OCI-LY1 (cell line): ENCODE measurements at regions not wholly inside any gene's neighbourhood (a gene's known extent, or its start where the extent isn't known, plus 50 kb on each side); places are given as distances from the start of the nearest gene placed in this dataset.
"Not testable (repeated sequence)": the region's sequence is repeated elsewhere in the genome, so short reads cannot be mapped to it uniquely, and the experiment has no call there.

Experiments
- H2AFZ ChIP-seq: fragments of 200-600 bp; sonication (generic), shearing (Covaris generic); 2 replicates; pipeline ENCODE4 v1.6.0; 2014; ENCODE audit warnings: antibody characterized with exemption, mild to moderate bottlenecking, low read length
- H3F3A ChIP-seq: fragments of 200-600 bp; sonication (generic), shearing (Covaris generic); 2 replicates; pipeline ENCODE4 v1.6.0; 2014; ENCODE audit warnings: mild to moderate bottlenecking, antibody characterized with exemption, low read length, moderate library complexity; ENCODE audit not compliant: insufficient read depth
- H3K27ac ChIP-seq: fragments of 200-600 bp; sonication (generic); 2 replicates; pipeline ENCODE4 v1.5.1; 2014; ENCODE audit warnings: low read length, mixed run types, mild to moderate bottlenecking, low read depth; ENCODE audit not compliant: poor library complexity, severe bottlenecking
- H3K27me3 ChIP-seq: fragments of 200-600 bp; sonication (generic); 2 replicates; pipeline ENCODE4 v1.6.0; 2014; ENCODE audit warnings: antibody characterized with exemption, mild to moderate bottlenecking, low read length, moderate library complexity; ENCODE audit not compliant: insufficient read depth
- H3K36me3 ChIP-seq: fragments of 200-600 bp; sonication (generic); 2 replicates; pipeline ENCODE4 v1.6.1; 2014; ENCODE audit warnings: mild to moderate bottlenecking, antibody characterized with exemption, low read length, moderate library complexity, mixed read lengths; ENCODE audit not compliant: insufficient read depth
- H3K4me1 ChIP-seq: fragments of 200-600 bp; sonication (generic); 2 replicates; pipeline ENCODE4 v1.5.1; 2014; ENCODE audit warnings: mild to moderate bottlenecking, low read length, moderate library complexity; ENCODE audit not compliant: insufficient read depth, severe bottlenecking
- H3K4me2 ChIP-seq: fragments of 200-600 bp; sonication (generic), shearing (Covaris generic); 2 replicates; pipeline ENCODE4 v1.6.1; 2014; ENCODE audit warnings: low read length
- H3K4me3 ChIP-seq: fragments of 200-600 bp; sonication (generic); 2 replicates; pipeline ENCODE4 v1.5.1; 2014; ENCODE audit warnings: low read length, low read depth, mild to moderate bottlenecking, mixed read lengths; ENCODE audit not compliant: poor library complexity, severe bottlenecking
- H3K79me2 ChIP-seq: fragments of 200-600 bp; shearing (Covaris generic); 2 replicates; pipeline ENCODE4 v1.6.1; 2016; ENCODE audit warnings: mixed run types, low read length, mixed read lengths; ENCODE audit not compliant: insufficient read depth
- H3K9ac ChIP-seq: fragments of 200-600 bp; sonication (generic), shearing (Covaris generic); 2 replicates; pipeline ENCODE4 v1.6.1; 2014; ENCODE audit warnings: mild to moderate bottlenecking, low read length, mixed read lengths
- H3K9me2 ChIP-seq: fragments of 200-600 bp; sonication (generic), shearing (Covaris generic); 2 replicates; pipeline ENCODE4 v1.6.1; 2014; ENCODE audit warnings: low read depth, mild to moderate bottlenecking, low read length, mixed read lengths
- H3K9me3 ChIP-seq: fragments of 200-600 bp; shearing (Covaris generic); 2 replicates; pipeline ENCODE4 v1.6.1; 2014; ENCODE audit warnings: low read length, mixed read lengths
- H4K20me1 ChIP-seq: fragments of 200-600 bp; sonication (generic), shearing (Covaris generic); 2 replicates; pipeline ENCODE4 v1.6.0; 2016; ENCODE audit warnings: mild to moderate bottlenecking, low read length; ENCODE audit not compliant: insufficient read depth
- CTCF ChIP-seq: fragments of 200-600 bp; sonication (generic), shearing (Covaris generic); IDR thresholded peaks from 2 replicates; pipeline ENCODE4 v1.5.1; 2017; ENCODE audit warnings: mild to moderate bottlenecking, antibody characterized with exemption, low read length, moderate library complexity, mixed read lengths
- EZH2 ChIP-seq: fragments of 200-600 bp; sonication (generic), shearing (Covaris generic); IDR thresholded peaks from 2 replicates; pipeline ENCODE4 v1.8.0; 2017; ENCODE audit warnings: borderline replicate concordance, mixed run types, mild to moderate bottlenecking, antibody characterized with exemption, low read length, moderate library complexity, mixed read lengths

GRCh38 chr15:31609906-31610305 is 283.3 kb downstream of the KLF13 start:
- Histone ChIP-seq H3F3A (no peaks in the 10 kb centered on the region), H3K27ac (no peak overlapping the region), H3K27me3 (no peaks in the 10 kb centered on the region), H3K9me3 (no peaks in the 10 kb centered on the region), H3K4me1 (no peaks in the 10 kb centered on the region), H2AFZ (no peak overlapping the region), H3K36me3 (no peaks in the 10 kb centered on the region), H3K4me2 (no peak overlapping the region), H3K9me2 (no peaks in the 10 kb centered on the region), H3K79me2 (no peaks in the 10 kb centered on the region), H4K20me1 (no peaks in the 10 kb centered on the region), H3K9ac (no peak overlapping the region), H3K4me3 (no peak overlapping the region)
- TF ChIP-seq EZH2, result no peak

- Histone ChIP-seq H4K20me1 (no peaks in the 10 kb centered on the region), H3K4me3 (no peak overlapping the region), H3K36me3 (no peaks in the 10 kb centered on the region), H3K9ac (no peak overlapping the region), H3K9me3 (no peaks in the 10 kb centered on the region), H3K27ac (no peak overlapping the region), H3K4me2 (no peak overlapping the region), H2AFZ (no peak overlapping the region), H3K27me3 (no peaks in the 10 kb centered on the region), H3F3A (no peaks in the 10 kb centered on the region), H3K9me2 (no peaks in the 10 kb centered on the region), H3K79me2 (no peaks in the 10 kb centered on the region), H3K4me1 (no peaks in the 10 kb centered on the region)
- no peak for TF ChIP-seq CTCF
- TF ChIP-seq EZH2, result no peak
These were observed 289.2 kb downstream of the KLF13 start for GRCh38 chr15:31615643-31616415.

- H3K4me3 ChIP-seq, result not testable (repeated sequence)
These were observed 296.7 kb downstream of the KLF13 start for GRCh38 chr15:31623297-31623696.

GRCh38 chr15:31624115-31624514 is 297.5 kb downstream of the KLF13 start:
- H3K36me3 ChIP-seq, H3K4me1 ChIP-seq, H3K9me2 ChIP-seq, H3K27ac ChIP-seq, H2AFZ ChIP-seq, H3K9ac ChIP-seq, H3K4me3 ChIP-seq, H3K27me3 ChIP-seq, H3F3A ChIP-seq, H4K20me1 ChIP-seq, H3K9me3 ChIP-seq, H3K4me2 ChIP-seq, H3K79me2 ChIP-seq: not testable (repeated sequence)

More at GRCh38 chr15:31623297-31623696, 296.7 kb downstream of the KLF13 start:
- not testable (repeated sequence) for H3K4me1 ChIP-seq, H3K9me2 ChIP-seq, H2AFZ ChIP-seq, H3F3A ChIP-seq, H3K27me3 ChIP-seq, H3K36me3 ChIP-seq, H3K4me2 ChIP-seq, H3K27ac ChIP-seq, H3K9ac ChIP-seq, H4K20me1 ChIP-seq, H3K79me2 ChIP-seq, H3K9me3 ChIP-seq

- not testable (repeated sequence) for H3K27me3 ChIP-seq, H3K79me2 ChIP-seq, H3F3A ChIP-seq, H2AFZ ChIP-seq, H3K4me3 ChIP-seq, H4K20me1 ChIP-seq, H3K27ac ChIP-seq, H3K9me3 ChIP-seq, H3K9me2 ChIP-seq, H3K4me1 ChIP-seq, H3K36me3 ChIP-seq, H3K9ac ChIP-seq, H3K4me2 ChIP-seq
These were observed 309.1 kb downstream of the KLF13 start for GRCh38 chr15:31635715-31636114.

- H2AFZ ChIP-seq, H3K9me2 ChIP-seq, H3K4me3 ChIP-seq, H4K20me1 ChIP-seq, H3F3A ChIP-seq, H3K27me3 ChIP-seq, H3K4me1 ChIP-seq, H3K79me2 ChIP-seq, H3K36me3 ChIP-seq, H3K27ac ChIP-seq, H3K9ac ChIP-seq, H3K9me3 ChIP-seq, H3K4me2 ChIP-seq: not testable (repeated sequence)
These were observed 310.3 kb downstream of the KLF13 start for GRCh38 chr15:31636911-31637310.

GRCh38 chr15:31643955-31644354 is 317.3 kb downstream of the KLF13 start:
- not testable (repeated sequence) for H3F3A ChIP-seq, H3K4me3 ChIP-seq, H3K36me3 ChIP-seq, H3K9ac ChIP-seq, H3K9me3 ChIP-seq, H3K4me2 ChIP-seq, H3K27ac ChIP-seq, H2AFZ ChIP-seq, H3K4me1 ChIP-seq, H3K79me2 ChIP-seq, H3K9me2 ChIP-seq, H3K27me3 ChIP-seq, H4K20me1 ChIP-seq
